Midbrain (tissue), 1 donor: ENCODE measurements at regions not wholly inside any gene's neighbourhood (a gene's known extent, or its start where the extent isn't known, plus 50 kb on each side); places are given as distances from the start of the nearest gene placed in this dataset.

Source experiments
- DNase-seq: peaks from one replicate; lab custom pipeline; 2025; lab: John Stamatoyannopoulos, UW

GRCh38 chr16:85326113-85326793, 214.0 kb upstream of the CIBAR2 start:
- no peak for DNase-seq

GRCh38 chr16:85326794-85327181, 214.5 kb upstream of the CIBAR2 start:
- DNase-seq: no peak

GRCh38 chr16:85327731-85328675, 215.7 kb upstream of the CIBAR2 start:
- DNase-seq: peak; percentile 49

- no peak for DNase-seq
These were observed 216.4 kb upstream of the CIBAR2 start for GRCh38 chr16:85328676-85329058.

GRCh38 chr16:85329059-85329812, 217.0 kb upstream of the CIBAR2 start:
- no peak for DNase-seq

- no peak for DNase-seq
These were observed 217.9 kb upstream of the CIBAR2 start for GRCh38 chr16:85330006-85330693.

- DNase-seq: no peak
These were observed 218.5 kb upstream of the CIBAR2 start for GRCh38 chr16:85330694-85331188.

GRCh38 chr16:85331688-85332087, 219.4 kb upstream of the CIBAR2 start:
- no peak for DNase-seq

- DNase-seq: no peak
These were observed 219.9 kb upstream of the CIBAR2 start for GRCh38 chr16:85332175-85332574.

GRCh38 chr16:85333337-85333736, 221.1 kb upstream of the CIBAR2 start:
- DNase-seq: no peak

GRCh38 chr16:85333744-85334640, 221.7 kb upstream of the CIBAR2 start:
- DNase-seq: no peak

GRCh38 chr16:85334718-85335583, 222.7 kb upstream of the CIBAR2 start:
- DNase-seq: no peak

- DNase-seq: no peak
These were observed 223.6 kb upstream of the CIBAR2 start for GRCh38 chr16:85335584-85336491.

GRCh38 chr16:85337910-85338637, 225.8 kb upstream of the CIBAR2 start:
- no peak for DNase-seq

GRCh38 chr16:85338638-85338982, 226.3 kb upstream of the CIBAR2 start:
- DNase-seq: no peak

GRCh38 chr16:85338989-85339685, 226.9 kb upstream of the CIBAR2 start:
- no peak for DNase-seq

- DNase-seq: no peak
These were observed 229.9 kb upstream of the CIBAR2 start for GRCh38 chr16:85341972-85342695.
